Activated CD4-positive, alpha-beta T cell treated with anti-CD3 and anti-CD28 coated beads, Interleukin-2, amount 10 ng/mL, durations not matched to agents 7 days and 5 days (primary cell): ENCODE measurements at regions not wholly inside any gene's neighbourhood (a gene's known extent, or its start where the extent isn't known, plus 50 kb on each side); places are given as distances from the start of the nearest gene placed in this dataset.

Experiments used
- CTCF ChIA-PET: fragments of 350-600 bp; sonication (Branson Sonifier 250); formaldehyde crosslinking; loops from one replicate; lab custom pipeline; 2021; ENCODE audit warnings: antibody characterized with exemption; lab: Charles Lee
- POLR2A ChIA-PET: fragments of 350-600 bp; sonication (Branson Sonifier 250); formaldehyde crosslinking; loops from one replicate; lab custom pipeline; 2021; ENCODE audit warnings: antibody characterized with exemption; lab: Charles Lee
- DNase-seq: peaks from one replicate; pipeline ENCODE4 v3.0.0-alpha.2; 2020
- H3K27ac Mint-ChIP-seq: one replicate; pipeline ENCODE4 v1.8.0; 2021; ENCODE audit warnings: mild to moderate bottlenecking, moderate library complexity, mixed read lengths
- H3K27me3 Mint-ChIP-seq: one replicate; pipeline ENCODE4 v1.8.0; 2021; ENCODE audit warnings: mixed read lengths
- H3K36me3 Mint-ChIP-seq: one replicate; pipeline ENCODE4 v1.8.0; 2021; ENCODE audit warnings: low read depth, mixed read lengths
- H3K4me1 Mint-ChIP-seq: one replicate; pipeline ENCODE4 v1.8.0; 2021; ENCODE audit warnings: mixed read lengths
- H3K4me3 Mint-ChIP-seq: one replicate; pipeline ENCODE4 v1.8.0; 2021; ENCODE audit warnings: mild to moderate bottlenecking, moderate library complexity, mixed read lengths
- H3K9me3 Mint-ChIP-seq: one replicate; pipeline ENCODE4 v1.8.0; 2021; ENCODE audit warnings: mixed read lengths

GRCh38 chr10:29837586-29837985, 202.8 kb upstream of the SVIL start:
- CTCF ChIA-PET, result interaction anchor here (0.6 kb wide), 1 partner anchor 502 kb away, joined by 5 read pairs; no protein-coding TSS in a partner anchor
- no peak for DNase-seq
- peaks cover 3% of the 10 kb centered on the region for H3K27me3 Mint-ChIP-seq
- no peaks in the 10 kb centered on the region for H3K36me3 Mint-ChIP-seq
- H3K4me3 Mint-ChIP-seq, result no peak overlapping the region
- POLR2A ChIA-PET, result interaction anchor here (0.7 kb wide), 1 partner anchor 63 kb away, joined by 15 read pairs; no protein-coding TSS in a partner anchor
- peaks cover 2% of the 10 kb centered on the region for H3K9me3 Mint-ChIP-seq
- no peak overlapping the region for H3K27ac Mint-ChIP-seq
- H3K4me1 Mint-ChIP-seq, result no peaks in the 10 kb centered on the region

DNA sequence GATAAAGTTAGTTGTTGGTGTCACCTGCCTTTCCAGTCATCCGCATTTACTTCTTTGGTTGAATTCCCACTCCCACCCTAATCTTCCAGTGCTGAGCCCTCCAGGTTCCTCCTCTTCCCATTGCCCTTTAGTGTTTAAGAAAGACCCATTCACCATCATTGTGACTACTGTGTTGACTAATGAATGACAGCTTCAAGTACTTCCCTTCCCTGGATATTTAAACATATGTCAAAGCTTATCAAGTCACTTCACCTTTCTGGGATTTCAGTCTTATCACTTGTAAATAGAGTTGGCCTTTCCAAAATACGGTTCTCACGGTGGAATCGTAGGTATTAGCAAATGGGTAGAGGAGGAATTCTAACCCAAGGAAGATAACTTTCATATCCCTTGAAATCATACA, 201.6 kb upstream of the SVIL start:
- ChIA-PET POLR2A (no interaction called here), CTCF (no interaction called here)
- Mint-ChIP-seq H3K4me1 (no peaks in the 10 kb centered on the region), H3K27ac (no peak overlapping the region), H3K36me3 (no peaks in the 10 kb centered on the region), H3K27me3 (peaks cover 3% of the 10 kb centered on the region), H3K9me3 (peaks cover 5% of the 10 kb centered on the region), H3K4me3 (no peak overlapping the region)
- DNase-seq, result no peak

GRCh38 chr10:29835055-29835454, 200.3 kb upstream of the SVIL start:
- Mint-ChIP-seq H3K36me3 (no peaks in the 10 kb centered on the region), H3K4me1 (no peaks in the 10 kb centered on the region), H3K27me3 (peaks cover 3% of the 10 kb centered on the region), H3K4me3 (no peak overlapping the region), H3K27ac (no peak overlapping the region), H3K9me3 (peaks cover 17% of the 10 kb centered on the region)
- CTCF ChIA-PET, result no interaction called here
- no peak for DNase-seq
- POLR2A ChIA-PET, result no interaction called here

- Mint-ChIP-seq H3K27me3 (no peaks in the 10 kb centered on the region), H3K9me3 (peaks cover 18% of the 10 kb centered on the region), H3K36me3 (peaks cover 2% of the 10 kb centered on the region), H3K27ac (no peak overlapping the region), H3K4me3 (no peak overlapping the region), H3K4me1 (peaks cover 8% of the 10 kb centered on the region)
- POLR2A ChIA-PET, result no interaction called here
- DNase-seq, result no peak
- CTCF ChIA-PET, result interaction anchor here (1.0 kb wide), 1 partner anchor 27 kb away, joined by 3 read pairs; no protein-coding TSS in a partner anchor
Observed at GRCh38 chr10:29830531-29831512, 196.1 kb upstream of the SVIL start.

GRCh38 chr10:29829776-29830175, 195.0 kb upstream of the SVIL start:
- ChIA-PET POLR2A (no interaction called here), CTCF (no interaction called here)
- Mint-ChIP-seq H3K4me1 (peaks cover 8% of the 10 kb centered on the region), H3K9me3 (peaks cover 18% of the 10 kb centered on the region), H3K27me3 (no peaks in the 10 kb centered on the region), H3K4me3 (no peak overlapping the region), H3K36me3 (peaks cover 2% of the 10 kb centered on the region), H3K27ac (no peak overlapping the region)
- no peak for DNase-seq

GRCh38 chr10:29828956-29829355, 194.2 kb upstream of the SVIL start:
- Mint-ChIP-seq H3K27ac (no peak overlapping the region), H3K4me3 (no peak overlapping the region), H3K36me3 (peaks cover 2% of the 10 kb centered on the region), H3K27me3 (no peaks in the 10 kb centered on the region), H3K4me1 (peaks cover 8% of the 10 kb centered on the region), H3K9me3 (peaks cover 18% of the 10 kb centered on the region)
- ChIA-PET POLR2A (no interaction called here), CTCF (no interaction called here)
- DNase-seq, result no peak

- CTCF ChIA-PET, result no interaction called here
- POLR2A ChIA-PET, result no interaction called here
- Mint-ChIP-seq H3K36me3 (peaks cover 2% of the 10 kb centered on the region), H3K9me3 (peaks cover 18% of the 10 kb centered on the region), H3K4me3 (no peak overlapping the region), H3K27me3 (no peaks in the 10 kb centered on the region), H3K27ac (no peak overlapping the region), H3K4me1 (peaks cover 8% of the 10 kb centered on the region)
- DNase-seq, result no peak
Observed at GRCh38 chr10:29828440-29828894, 193.7 kb upstream of the SVIL start.

- CTCF ChIA-PET, result no interaction called here
- H3K36me3 Mint-ChIP-seq, result peaks cover 2% of the 10 kb centered on the region
- peaks cover 8% of the 10 kb centered on the region for H3K4me1 Mint-ChIP-seq
- DNase-seq, result no peak
- POLR2A ChIA-PET, result no interaction called here
- H3K4me3 Mint-ChIP-seq, result no peak overlapping the region
- H3K9me3 Mint-ChIP-seq, result peaks cover 18% of the 10 kb centered on the region
- H3K27me3 Mint-ChIP-seq, result no peaks in the 10 kb centered on the region
- H3K27ac Mint-ChIP-seq, result no peak overlapping the region
Observed at GRCh38 chr10:29827512-29827911, 192.7 kb upstream of the SVIL start.

DNA sequence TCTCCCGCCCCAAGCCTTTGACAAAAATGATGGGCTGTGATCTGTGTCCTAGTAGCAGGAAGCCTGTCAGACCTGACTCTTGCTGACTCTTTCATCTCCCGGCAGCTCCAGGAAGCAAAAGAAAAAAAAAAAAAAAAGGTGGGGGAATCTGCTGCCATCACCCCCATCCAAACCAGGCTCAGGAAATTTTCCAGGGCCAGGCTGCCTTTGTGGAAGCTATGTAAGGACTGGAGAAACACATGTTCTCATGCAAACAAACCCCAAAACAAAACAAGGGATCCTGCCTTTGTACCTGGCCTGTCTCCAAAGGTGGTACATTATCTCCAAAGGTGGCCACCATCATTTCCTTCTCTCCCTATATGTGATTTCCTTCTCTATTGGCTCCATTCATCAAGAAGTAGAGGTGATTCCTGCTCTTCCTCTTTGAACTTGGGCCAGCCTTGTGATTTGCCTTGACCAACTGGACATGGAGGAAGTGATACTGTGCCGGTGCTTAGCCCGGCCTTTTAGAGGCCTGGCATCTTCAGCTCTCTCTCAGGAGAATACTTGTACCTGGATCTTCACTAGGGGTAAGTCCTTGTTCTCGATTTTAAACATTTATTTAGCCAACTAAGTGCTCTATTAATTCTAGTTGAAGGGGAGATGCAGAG, 192.2 kb upstream of the SVIL start:
- Mint-ChIP-seq H3K27ac (no peak overlapping the region), H3K4me1 (peaks cover 8% of the 10 kb centered on the region), H3K9me3 (peaks cover 16% of the 10 kb centered on the region), H3K27me3 (no peaks in the 10 kb centered on the region), H3K4me3 (no peak overlapping the region), H3K36me3 (peaks cover 2% of the 10 kb centered on the region)
- ChIA-PET POLR2A (no interaction called here), CTCF (interaction anchor here (0.5 to 0.6 kb wide), 3 partner anchors 63 to 133 kb away, joined by 3 to 4 read pairs (median 3); no protein-coding TSS in a partner anchor)
- DNase-seq, result no peak

DNA sequence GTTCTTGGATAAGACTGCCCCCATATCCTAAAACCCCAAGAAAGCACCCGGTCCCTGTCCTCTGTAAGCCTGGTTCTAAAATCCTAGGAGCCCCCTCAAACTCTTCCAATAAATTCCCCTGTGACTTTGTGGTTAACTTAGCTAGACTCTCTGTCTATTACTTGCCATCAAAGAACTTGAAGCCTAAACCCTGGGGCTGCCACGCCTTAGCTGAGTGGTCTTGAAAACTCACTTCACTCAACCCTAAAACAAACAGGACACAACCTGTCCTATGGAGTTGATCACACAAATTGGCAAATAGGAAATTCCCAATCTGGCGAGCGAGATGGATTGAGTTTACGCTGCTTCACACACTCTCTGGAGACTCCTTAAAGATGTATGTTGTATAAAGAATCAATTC, 191.4 kb upstream of the SVIL start:
- no peak for DNase-seq
- POLR2A ChIA-PET, result no interaction called here
- peaks cover 13% of the 10 kb centered on the region for H3K9me3 Mint-ChIP-seq
- H3K4me3 Mint-ChIP-seq, result no peak overlapping the region
- no peak overlapping the region for H3K27ac Mint-ChIP-seq
- no peaks in the 10 kb centered on the region for H3K27me3 Mint-ChIP-seq
- peaks cover 2% of the 10 kb centered on the region for H3K36me3 Mint-ChIP-seq
- H3K4me1 Mint-ChIP-seq, result peaks cover 8% of the 10 kb centered on the region
- CTCF ChIA-PET, result interaction anchor here (0.6 kb wide), 1 partner anchor 64 kb away, joined by 3 read pairs; no protein-coding TSS in a partner anchor

DNA sequence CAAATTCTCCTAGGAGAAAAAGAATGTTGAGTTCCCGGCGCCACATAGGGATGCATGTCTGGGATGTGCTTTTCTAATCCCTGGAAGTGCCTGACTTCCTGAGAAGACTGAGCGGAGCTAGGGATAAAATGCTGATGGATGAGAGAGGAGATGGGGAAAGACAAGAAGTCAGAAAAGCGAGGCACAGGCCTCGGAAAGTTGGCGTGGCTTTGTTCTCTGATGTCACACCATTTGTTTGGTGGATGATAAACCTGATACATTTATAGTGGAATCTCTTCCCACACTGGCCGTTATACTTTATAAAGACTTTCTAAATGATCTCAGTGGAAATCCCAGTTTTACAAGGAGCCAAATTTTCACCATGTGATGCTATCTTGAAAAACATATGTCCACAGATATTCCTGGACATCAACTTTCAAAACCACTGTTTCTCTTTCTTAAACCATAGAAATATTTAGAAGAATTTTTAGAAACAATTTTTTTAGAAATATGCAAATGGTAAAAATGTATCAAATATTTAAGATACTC, 188.8 kb upstream of the SVIL start:
- Mint-ChIP-seq H3K27ac (no peak overlapping the region), H3K4me3 (no peak overlapping the region), H3K36me3 (peaks cover 2% of the 10 kb centered on the region), H3K27me3 (no peaks in the 10 kb centered on the region), H3K9me3 (peaks cover 3% of the 10 kb centered on the region), H3K4me1 (no peaks in the 10 kb centered on the region)
- DNase-seq, result no peak
- CTCF ChIA-PET, result interaction anchor here (0.7 kb wide), 1 partner anchor 36 kb away, joined by 3 read pairs; no protein-coding TSS in a partner anchor
- POLR2A ChIA-PET, result no interaction called here

GRCh38 chr10:29820890-29821461, 186.2 kb upstream of the SVIL start:
- CTCF ChIA-PET, result no interaction called here
- Mint-ChIP-seq H3K9me3 (no peaks in the 10 kb centered on the region), H3K4me1 (no peaks in the 10 kb centered on the region), H3K36me3 (no peaks in the 10 kb centered on the region), H3K27ac (no peak overlapping the region), H3K27me3 (peaks cover 3% of the 10 kb centered on the region), H3K4me3 (no peak overlapping the region)
- DNase-seq, result no peak
- POLR2A ChIA-PET, result interaction anchor here (0.5 kb wide), 1 partner anchor 69 kb away, joined by 7 read pairs; no protein-coding TSS in a partner anchor
